GM19240 (cell line): ENCODE measurements at regions not wholly inside any gene's neighbourhood (a gene's known extent, or its start where the extent isn't known, plus 50 kb on each side); places are given as distances from the start of the nearest gene placed in this dataset.

Source experiments
- DNase-seq: peaks from one replicate; pipeline ENCODE4 v3.0.0; 2011; ENCODE audit warnings: low spot score; ENCODE audit not compliant: insufficient read length

DNA sequence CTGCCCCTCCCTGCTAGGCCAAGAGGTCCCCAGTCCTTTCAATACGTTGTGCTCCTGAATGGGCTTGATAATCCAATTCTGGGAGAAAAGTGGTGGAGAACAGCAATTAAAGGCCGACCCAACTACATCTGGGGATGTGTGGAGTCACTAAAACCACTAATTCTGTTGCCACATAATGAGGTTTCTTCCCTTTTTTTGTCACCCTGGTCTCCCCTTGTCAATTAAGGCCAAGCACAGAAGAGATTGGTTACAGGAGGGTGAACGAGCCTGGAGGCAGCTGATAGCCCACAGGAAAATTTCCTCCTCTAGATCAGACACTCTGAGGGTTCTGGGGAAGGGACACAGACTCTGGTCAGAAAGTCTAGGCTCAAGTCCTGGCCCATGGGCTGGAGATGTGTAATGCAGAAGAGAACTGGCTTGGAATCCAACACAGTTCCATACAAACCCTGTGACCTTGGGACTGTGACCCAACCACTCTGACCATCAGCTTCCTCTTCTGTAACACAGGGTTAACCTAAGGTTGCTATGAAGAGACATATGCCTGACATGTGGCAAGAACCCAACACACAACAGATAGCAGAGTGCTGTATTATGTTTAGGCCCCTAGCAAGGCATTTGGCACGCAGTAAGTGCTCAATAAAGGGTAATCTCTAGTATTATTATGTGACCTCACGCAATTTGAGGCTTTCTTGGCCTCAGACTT is 146.4 kb downstream of the CHST1 start:
- no peak for DNase-seq

- no peak for DNase-seq
Measured at GRCh38 chr11:45518141-45518832, 147.1 kb downstream of the CHST1 start.

- DNase-seq, result no peak
Measured at GRCh38 chr11:45517171-45517770, 148.2 kb downstream of the CHST1 start.

GRCh38 chr11:45513821-45514340 is 151.5 kb downstream of the CHST1 start:
- DNase-seq, result no peak

DNA sequence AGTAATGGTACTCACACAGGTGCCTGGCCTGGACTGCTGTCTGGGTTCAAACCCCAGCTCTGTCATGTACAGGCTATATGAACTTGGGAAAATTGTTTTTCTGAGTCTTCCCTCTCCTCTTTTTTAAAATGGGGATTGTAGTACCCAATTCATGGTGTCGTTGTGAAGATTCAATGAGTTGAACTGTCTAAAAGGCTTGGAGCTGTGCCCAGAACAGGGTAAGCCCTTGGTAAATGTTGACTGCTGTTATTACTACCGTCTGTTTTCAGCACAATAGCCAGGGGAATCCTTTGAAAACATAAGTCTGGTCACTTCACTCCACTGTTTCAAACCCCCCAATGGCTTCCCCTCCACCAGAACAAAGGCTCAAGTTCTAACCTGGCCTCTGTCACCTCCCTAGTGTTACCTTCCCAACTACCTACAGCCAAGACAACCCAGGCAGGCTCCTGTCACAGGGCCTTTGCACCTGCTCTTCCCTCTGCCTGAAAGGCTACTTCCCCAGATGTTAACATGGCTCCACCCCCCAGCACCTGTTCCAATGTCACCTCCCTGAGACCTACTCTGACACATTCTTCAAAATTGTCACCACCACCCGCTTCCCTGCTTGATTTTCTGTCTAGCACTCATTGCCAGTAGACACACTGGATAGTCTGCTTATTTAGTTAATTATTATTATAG is 152.8 kb downstream of the CHST1 start:
- no peak for DNase-seq

GRCh38 chr11:45511566-45511965 is 153.9 kb downstream of the CHST1 start:
- DNase-seq, result no peak

DNA sequence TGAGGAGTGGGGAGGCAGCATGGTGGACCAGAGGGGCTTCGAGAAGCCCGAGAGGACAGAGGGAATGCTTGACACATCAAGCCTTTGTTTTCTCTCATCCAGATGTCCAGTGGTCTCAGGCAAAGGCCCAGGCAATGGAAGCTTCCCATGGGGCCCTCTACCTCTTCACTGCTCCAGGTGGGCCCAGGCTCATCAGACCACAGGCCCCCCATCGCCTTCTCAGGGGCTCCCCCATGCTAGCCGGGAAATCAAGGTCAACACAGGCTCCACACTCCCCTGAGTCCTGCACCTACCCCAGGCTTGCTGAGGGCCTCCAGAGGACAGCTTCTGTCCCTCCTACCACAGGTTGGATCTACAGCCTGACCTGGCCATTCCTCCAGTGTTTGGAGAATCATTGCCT is 157.5 kb downstream of the CHST1 start:
- DNase-seq, result no peak

- DNase-seq, result no peak
Measured at GRCh38 chr11:45503311-45503710, 162.1 kb downstream of the CHST1 start.

GRCh38 chr11:45502226-45502545 is 163.2 kb downstream of the CHST1 start:
- DNase-seq, result no peak

GRCh38 chr11:45501392-45502225 is 163.8 kb downstream of the CHST1 start:
- no peak for DNase-seq

- DNase-seq, result no peak
Measured at GRCh38 chr11:45500451-45500850, 165.0 kb downstream of the CHST1 start.

DNA sequence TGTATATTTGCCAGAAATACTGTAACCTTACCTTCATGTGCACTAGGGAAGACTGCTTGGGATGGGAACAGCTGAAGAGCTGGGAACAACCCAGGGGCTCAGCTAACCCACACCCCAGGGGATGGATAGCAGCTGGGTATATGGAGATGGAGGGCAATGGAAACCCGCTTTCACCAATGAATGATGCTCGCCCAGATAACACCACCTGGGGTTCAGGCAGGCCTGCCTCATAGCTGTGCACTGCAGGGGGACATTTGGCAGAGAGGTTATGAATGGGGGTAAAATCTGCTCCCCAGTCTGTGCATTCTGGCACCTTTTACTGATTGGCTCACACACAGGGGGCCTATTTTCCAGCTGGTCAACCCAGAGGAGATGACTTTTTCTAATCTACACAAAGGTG is 170.7 kb downstream of the CHST1 start:
- no peak for DNase-seq

- no peak for DNase-seq
Measured at GRCh38 chr11:45489281-45489905, 176.0 kb downstream of the CHST1 start.

GRCh38 chr11:45486461-45486860 is 179.0 kb downstream of the CHST1 start:
- no peak for DNase-seq

DNA sequence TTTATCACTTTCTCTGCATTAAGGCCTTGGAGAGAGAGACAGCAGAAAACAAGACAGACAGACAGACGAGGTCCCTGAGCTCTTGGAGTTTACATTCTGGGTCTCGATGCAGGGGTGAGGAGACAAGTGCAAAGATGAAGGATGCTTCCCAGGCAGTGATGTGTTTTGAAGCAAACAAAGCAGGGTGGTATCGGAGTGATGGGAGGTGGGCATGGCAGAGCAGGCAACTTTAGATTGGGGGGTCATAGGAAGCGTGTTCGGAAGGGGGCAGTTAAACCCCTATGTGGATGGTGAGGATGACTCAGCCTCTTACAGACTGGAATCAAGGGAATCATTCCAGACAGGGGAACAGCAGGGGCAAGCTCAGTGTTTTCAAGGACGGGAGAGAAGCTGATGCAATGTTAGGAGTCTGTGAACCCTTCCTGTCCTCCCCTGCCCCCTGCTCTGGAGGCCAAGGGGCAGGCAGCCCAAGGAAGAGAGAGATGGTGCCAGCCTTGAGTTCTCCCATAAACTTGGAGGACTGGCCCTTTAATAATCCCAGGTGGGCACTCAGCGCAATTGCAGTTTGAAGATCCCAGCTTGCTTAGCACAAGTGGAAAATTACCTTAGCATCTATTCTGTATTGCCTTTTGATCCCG is 180.2 kb downstream of the CHST1 start:
- DNase-seq, result no peak

DNA sequence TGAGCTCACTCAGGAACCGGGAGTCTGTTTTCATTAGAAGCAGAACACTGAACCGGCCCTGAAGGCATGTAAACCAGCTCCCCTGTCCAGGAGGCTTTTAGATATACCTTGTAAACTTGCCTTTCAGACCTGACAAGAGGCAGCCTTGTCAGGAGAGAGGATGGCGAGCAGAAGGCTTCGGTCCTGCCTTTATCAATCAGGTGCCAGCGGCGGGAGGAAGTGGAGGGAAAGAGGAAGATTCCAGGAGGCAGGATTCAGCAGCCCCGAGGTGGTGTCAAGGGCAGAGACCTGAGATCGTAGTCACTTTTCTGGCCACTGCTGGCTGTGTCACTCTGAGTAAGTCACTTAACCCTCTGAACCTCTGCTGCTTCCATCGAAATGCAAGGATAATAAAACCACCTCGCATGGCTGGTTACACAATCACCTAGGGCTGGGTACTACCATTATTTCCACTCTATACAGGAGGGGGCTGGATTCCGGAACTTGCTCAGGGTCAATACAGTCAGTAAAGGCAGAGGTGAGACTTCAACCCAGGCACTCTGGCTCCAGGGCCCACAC is 181.0 kb downstream of the CHST1 start:
- DNase-seq, result no peak

- no peak for DNase-seq
Measured at GRCh38 chr11:45483416-45483815, 182.0 kb downstream of the CHST1 start.

DNA sequence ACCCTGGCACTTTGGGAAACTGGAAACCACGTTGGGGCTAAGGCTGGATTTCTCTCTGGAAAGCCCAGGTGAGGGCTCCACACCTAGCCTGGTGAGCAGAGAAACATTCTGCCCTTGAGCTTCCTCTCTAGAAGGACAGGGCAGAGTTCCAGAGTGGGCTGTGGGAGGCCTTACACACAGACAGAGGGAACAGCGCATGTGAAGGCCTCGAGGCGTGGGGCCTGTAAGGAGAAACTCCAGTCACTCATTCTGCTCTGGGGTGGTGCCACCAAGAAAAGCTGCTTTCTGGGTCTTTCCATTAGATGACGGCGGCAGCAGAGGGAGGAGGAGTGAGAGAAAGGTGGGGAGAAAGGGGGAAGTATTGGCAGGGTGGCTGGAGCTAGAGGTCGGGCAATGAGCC is 183.1 kb downstream of the CHST1 start:
- no peak for DNase-seq

- no peak for DNase-seq
Measured at GRCh38 chr11:45481026-45481425, 184.4 kb downstream of the CHST1 start.

GRCh38 chr11:45477588-45477987 is 187.8 kb downstream of the CHST1 start:
- DNase-seq, result no peak
